ENCODE measurements at regions not wholly inside any gene's neighbourhood (a gene's known extent, or its start where the extent isn't known, plus 50 kb on each side); places are given as distances from the start of the nearest gene placed in this dataset.

DNA sequence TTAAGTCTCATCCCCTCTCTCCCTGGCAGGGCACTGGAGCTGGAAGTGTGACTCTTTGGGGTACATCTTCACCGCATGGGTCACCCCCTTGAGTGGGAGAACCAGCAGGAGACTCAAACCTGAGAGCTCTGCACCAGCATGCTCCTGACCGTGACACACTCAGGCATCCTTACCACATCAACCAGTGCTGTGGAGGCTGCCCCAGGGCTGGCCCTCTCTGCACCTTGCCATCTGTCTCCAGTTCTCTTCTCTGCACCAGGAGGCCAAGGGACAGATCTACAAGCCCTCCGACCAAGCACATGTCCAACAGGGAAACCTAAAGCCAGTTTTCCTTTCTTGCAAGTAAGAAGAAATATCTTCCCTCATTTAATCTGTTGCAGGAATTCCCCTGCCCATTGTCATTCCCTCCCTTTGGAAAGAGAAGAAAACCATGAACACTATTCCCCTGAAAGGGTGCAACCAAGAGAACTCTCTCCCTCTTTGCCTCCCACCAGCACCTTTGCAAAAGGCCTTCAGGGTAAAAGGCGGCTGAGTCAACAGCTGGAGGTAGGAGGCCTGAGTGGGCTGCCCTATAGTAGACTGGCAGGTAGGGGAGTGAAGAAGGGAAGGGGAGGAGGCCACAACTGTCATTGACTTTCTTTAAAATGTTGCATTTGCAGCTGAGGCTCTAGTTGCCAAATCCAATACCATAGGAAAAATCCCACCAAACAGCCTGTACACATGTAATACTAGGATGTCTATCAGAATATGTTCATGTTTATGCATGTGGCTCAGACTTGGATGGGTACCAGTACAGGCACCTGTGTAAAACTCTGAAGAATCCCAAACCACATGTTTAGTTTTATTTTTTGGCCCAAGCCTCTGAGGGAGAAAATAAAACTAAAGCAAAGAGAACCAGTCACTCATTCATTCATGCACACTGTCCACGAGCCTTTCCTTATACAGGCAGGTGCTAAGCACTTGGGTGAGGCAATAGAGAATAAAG is 117.0 kb downstream of the WT1 start:
- DNase-seq = no peak

DNA sequence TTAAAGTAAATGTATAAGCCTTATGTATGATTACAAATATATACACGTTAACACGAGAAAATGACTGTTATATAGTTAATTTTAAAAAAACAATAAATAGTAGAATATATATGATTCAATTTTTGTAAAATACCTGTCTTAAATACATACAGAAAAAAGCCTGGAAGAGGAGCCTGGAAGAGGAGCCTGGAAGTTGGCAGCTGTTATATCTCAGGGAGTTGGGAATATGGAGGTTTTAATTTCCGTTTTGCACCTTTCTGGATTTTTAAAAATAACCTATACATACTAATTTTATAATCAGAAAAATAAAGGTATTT is 111.6 kb downstream of the WT1 start:
- no peak for DNase-seq

DNA sequence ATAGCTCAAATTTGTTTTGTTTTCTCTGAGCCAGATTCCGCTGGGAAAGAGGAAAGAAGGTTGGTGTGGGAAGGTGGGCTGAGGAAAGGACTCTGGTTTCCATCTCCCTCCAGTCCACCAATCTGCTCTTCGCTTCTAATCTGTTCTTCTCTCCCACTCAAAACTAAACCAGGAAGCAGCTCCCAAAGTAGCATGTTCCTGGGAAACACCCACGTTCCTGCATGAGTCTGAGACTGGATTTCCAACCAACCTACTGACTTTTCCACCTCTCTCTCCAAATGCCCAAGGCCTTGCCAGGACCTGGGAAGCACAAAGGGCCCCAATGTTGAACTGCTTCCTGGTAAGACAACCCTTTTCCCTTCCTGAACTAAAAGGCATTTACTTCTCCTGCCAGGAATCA is 110.2 kb downstream of the WT1 start:
- no peak for DNase-seq

DNA sequence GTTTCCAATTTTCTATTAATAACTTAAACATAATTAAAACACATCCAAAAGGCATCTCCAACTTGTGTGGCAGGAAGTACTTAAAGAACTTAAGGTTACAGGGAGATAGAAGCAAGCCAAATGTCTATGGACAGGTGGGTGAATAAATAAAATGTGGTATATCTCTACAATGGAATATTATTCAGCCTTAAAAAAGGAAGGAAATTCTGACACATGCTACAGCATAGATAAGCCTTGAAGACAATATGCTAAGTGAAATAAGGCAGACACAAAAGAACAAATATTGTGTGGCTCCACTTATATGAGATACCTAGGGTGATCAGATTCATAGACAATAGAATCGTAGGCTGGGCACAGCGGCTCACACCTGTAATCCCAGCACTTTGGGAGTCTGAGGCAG is 109.6 kb downstream of the WT1 start:
- no peak for DNase-seq

DNA sequence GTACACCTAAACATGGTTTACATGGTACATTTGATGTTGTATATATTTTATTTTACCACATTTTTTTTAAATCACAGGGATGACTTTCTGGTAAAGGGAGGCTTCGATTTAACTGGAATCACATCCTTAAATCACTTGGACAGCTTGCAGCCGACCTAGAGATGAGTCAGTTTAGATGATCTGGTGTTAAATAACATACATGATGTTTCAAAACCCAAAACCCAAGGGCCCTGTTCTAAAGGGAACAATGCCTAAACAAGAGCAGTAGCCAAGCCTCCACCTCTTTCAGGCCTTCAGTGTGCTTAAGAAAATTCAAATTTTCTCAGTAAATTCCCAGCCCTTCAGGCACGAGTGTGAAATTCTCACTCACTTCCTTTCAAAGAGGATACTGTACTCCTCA is 108.8 kb downstream of the WT1 start:
- DNase-seq = no peak

DNA sequence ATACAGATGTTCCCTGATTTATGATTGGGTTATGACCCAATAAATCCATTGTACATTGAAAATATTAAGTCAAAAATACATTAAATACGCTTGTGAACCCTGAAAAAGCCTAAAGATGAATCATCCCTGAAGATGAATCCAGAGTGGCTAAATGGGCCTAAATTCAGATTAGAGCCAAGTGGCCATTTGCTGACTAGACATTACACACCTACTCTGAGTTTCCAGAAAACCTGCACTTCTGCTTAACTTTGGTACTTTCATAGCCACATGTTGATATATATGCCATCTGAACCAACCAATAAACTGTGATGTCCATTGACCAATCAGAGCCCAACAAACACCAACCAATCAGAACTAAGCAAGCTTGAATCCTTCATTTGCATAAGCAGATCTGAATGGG is 106.9 kb downstream of the WT1 start:
- DNase-seq = no peak

DNA sequence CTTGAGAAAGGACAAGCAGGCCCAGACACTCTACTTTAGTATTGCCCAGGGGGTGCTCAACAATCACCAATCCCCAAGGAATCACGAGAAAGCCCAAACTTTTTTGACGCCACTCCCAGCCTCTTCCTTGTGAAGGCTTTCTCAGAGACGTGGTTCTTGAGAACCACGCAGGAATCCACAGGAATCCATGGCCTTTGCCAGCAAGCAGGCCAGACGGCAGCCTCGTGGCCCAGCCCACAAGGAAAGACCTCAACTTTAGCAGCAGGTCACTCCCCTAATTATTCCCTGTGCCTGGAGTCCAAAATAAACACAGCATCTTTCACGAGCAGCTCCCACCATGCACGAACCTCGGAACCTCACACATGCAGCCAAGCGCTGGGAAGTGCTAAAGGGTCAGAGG is 104.2 kb downstream of the WT1 start:
- no peak for DNase-seq

DNA sequence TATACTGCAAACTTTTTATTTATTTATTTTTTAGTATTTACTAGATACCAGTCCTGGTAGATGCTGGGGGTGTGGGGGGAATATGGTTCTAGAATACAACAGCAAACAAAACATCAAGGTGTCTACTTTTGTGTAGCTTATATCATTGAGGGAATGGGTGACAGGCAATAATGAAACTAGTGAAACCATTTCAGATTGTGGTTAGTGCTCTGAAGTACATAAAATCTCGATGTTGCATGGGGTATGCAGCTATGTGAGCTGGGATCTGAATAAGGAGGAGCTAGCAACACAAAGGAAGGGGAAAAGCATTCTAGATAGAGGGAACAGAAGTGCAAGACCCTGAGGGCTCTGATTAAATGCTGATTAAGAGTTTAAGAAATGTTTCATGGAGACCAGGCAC is 103.5 kb downstream of the WT1 start:
- DNase-seq = no peak

DNA sequence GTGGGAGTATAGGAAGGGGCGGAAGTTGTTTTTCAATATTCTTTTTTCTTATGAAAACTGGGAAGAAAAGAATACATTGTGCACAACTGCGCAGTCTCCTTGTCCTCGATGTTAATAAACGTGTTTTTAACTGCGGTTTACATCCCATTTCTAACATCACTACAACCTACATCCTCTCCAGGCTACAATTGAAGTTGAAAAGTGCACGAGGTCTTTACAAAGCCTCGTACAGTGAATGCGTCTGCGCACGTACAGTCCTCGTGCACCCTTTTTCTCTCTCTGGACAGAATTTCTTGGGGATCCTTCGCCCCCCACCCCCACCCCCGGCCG is 102.4 kb downstream of the WT1 start:
- no peak for DNase-seq

DNA sequence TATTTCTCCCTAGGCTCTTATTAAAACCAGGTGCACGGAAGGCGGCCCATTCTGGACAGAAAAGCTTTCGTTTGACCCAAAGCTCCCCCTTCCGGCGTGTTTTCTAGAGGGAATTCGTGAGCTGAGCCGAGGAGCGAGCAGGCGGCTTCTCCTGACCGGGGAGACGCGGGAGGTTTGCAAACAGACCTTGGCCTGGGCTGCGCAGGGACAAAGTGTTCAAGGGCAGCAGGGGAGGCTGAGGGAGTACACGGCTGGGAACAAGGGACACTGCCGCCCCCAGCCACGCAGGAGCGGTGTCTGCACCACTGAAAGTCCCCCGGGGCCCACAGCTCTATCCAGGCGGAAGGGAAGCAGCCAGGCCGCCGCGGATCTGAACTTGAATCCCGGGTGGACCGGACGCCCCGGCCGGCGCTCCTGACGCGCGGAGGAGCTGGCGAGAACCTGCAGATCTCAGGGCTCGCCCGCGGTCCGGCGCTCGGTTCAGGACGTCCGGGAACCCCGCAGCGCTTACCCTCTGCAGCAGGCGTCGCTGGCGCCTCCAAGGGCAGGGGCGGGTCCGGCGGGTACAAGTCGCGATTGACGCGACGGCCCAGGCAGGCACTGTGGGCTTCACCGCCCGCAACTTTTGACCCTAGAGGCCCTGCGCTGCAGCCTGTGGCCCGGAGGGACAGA is 101.9 kb downstream of the WT1 start:
- DNase-seq = no peak

DNA sequence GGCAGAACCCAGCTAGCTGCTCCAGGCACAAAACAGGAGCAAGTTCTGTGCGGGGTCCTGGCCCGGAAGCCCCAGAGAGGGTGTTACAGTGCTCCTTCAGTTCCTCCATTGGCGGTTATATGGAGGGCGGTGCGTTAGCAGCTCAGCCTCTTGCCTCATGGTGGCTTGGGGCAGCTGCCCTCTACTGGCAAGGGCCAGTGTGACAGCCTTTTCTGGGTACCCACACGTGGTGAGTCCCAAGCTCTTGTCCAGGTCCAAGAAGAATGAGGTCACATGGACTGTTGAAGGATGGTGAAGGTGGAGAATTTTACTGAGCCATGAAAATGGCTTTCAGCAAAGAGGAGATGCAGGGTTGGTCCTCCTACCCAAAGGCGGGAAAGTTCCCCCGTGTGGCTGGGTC is 100.5 kb downstream of the WT1 start:
- DNase-seq = no peak
